RWPE2 (cell line): ENCODE measurements at regions not wholly inside any gene's neighbourhood (a gene's known extent, or its start where the extent isn't known, plus 50 kb on each side); places are given as distances from the start of the nearest gene placed in this dataset.

Experiments
- ATAC-seq: fragments of 200-7000 bp; cut with Tn5 transposase; 3 replicates; pipeline ENCODE4 v1.9.1; 2021; ENCODE audit warnings: low read depth
- DNase-seq: peaks from one replicate; pipeline ENCODE4 v3.0.0-alpha.2; 2020; ENCODE audit warnings: low spot score
- H3K27ac ChIP-seq: fragments of 450-650 bp; 2 replicates; pipeline ENCODE4 v1.5.1; 2017; ENCODE audit warnings: mild to moderate bottlenecking; ENCODE audit not compliant: poor library complexity, severe bottlenecking
- H3K27me3 ChIP-seq: fragments of 250-450 bp; sonication (Bioruptor Pico); 2 replicates; pipeline ENCODE4 v1.5.1; 2021; ENCODE audit warnings: mild to moderate bottlenecking, moderate library complexity; ENCODE audit not compliant: insufficient read depth, poor library complexity, severe bottlenecking
- H3K36me3 ChIP-seq: fragments of 250-450 bp; sonication (Bioruptor Pico); 2 replicates; pipeline ENCODE4 v1.5.1; 2020; ENCODE audit warnings: low read depth, mild to moderate bottlenecking, moderate library complexity
- H3K4me1 ChIP-seq: fragments of 250-450 bp; sonication (Bioruptor Pico); 2 replicates; pipeline ENCODE4 v1.5.1; 2021; ENCODE audit warnings: mild to moderate bottlenecking, moderate library complexity; ENCODE audit not compliant: insufficient read depth, poor library complexity, severe bottlenecking
- H3K4me3 ChIP-seq: fragments of 250-450 bp; sonication (Bioruptor Pico); 2 replicates; pipeline ENCODE4 v1.5.1; 2021; ENCODE audit warnings: mild to moderate bottlenecking, moderate library complexity; ENCODE audit not compliant: severe bottlenecking
- H3K9me3 ChIP-seq: fragments of 250-450 bp; sonication (Bioruptor Pico); 2 replicates; pipeline ENCODE4 v1.5.1; 2021; ENCODE audit warnings: mild to moderate bottlenecking, moderate library complexity; ENCODE audit not compliant: severe bottlenecking
- TF ChIP-seq, protein P1 (sequence below): fragments of 450-650 bp; IDR thresholded peaks from one replicate; pipeline ENCODE4 v1.5.1; 2017; ENCODE audit warnings: mild to moderate bottlenecking, moderate library complexity; ENCODE audit not compliant: poor library complexity, severe bottlenecking

GRCh38 chr15:39345176-39345575, 235.7 kb upstream of the THBS1 start:
- H3K9me3 ChIP-seq = peaks cover 8% of the 10 kb centered on the region
- H3K36me3 ChIP-seq = no peaks in the 10 kb centered on the region
- no peak overlapping the region for H3K4me3 ChIP-seq
- H3K27ac ChIP-seq = no peak overlapping the region
- DNase-seq (no peak), ATAC-seq (no peak)
- no peaks in the 10 kb centered on the region for H3K27me3 ChIP-seq
- TF ChIP-seq, protein P1, sequence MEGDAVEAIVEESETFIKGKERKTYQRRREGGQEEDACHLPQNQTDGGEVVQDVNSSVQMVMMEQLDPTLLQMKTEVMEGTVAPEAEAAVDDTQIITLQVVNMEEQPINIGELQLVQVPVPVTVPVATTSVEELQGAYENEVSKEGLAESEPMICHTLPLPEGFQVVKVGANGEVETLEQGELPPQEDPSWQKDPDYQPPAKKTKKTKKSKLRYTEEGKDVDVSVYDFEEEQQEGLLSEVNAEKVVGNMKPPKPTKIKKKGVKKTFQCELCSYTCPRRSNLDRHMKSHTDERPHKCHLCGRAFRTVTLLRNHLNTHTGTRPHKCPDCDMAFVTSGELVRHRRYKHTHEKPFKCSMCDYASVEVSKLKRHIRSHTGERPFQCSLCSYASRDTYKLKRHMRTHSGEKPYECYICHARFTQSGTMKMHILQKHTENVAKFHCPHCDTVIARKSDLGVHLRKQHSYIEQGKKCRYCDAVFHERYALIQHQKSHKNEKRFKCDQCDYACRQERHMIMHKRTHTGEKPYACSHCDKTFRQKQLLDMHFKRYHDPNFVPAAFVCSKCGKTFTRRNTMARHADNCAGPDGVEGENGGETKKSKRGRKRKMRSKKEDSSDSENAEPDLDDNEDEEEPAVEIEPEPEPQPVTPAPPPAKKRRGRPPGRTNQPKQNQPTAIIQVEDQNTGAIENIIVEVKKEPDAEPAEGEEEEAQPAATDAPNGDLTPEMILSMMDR = no peak
- H3K4me1 ChIP-seq = peaks cover 4% of the 10 kb centered on the region

- DNase-seq (no peak), ATAC-seq (no peak)
- TF ChIP-seq, protein P1 = no peak
- H3K4me3 ChIP-seq = no peak overlapping the region
- no peaks in the 10 kb centered on the region for H3K36me3 ChIP-seq
- no peaks in the 10 kb centered on the region for H3K27me3 ChIP-seq
- H3K27ac ChIP-seq = no peak overlapping the region
- H3K4me1 ChIP-seq = peaks cover 4% of the 10 kb centered on the region
- H3K9me3 ChIP-seq = peaks cover 8% of the 10 kb centered on the region
Observed at GRCh38 chr15:39347453-39347852, 233.4 kb upstream of the THBS1 start.

- no peaks in the 10 kb centered on the region for H3K27me3 ChIP-seq
- H3K27ac ChIP-seq = no peak overlapping the region
- peaks cover 4% of the 10 kb centered on the region for H3K4me1 ChIP-seq
- H3K9me3 ChIP-seq = no peaks in the 10 kb centered on the region
- H3K4me3 ChIP-seq = no peak overlapping the region
- TF ChIP-seq, protein P1 = no peak
- no peaks in the 10 kb centered on the region for H3K36me3 ChIP-seq
- DNase-seq (no peak), ATAC-seq (no peak)
Observed at GRCh38 chr15:39350785-39351184, 230.1 kb upstream of the THBS1 start.

DNA sequence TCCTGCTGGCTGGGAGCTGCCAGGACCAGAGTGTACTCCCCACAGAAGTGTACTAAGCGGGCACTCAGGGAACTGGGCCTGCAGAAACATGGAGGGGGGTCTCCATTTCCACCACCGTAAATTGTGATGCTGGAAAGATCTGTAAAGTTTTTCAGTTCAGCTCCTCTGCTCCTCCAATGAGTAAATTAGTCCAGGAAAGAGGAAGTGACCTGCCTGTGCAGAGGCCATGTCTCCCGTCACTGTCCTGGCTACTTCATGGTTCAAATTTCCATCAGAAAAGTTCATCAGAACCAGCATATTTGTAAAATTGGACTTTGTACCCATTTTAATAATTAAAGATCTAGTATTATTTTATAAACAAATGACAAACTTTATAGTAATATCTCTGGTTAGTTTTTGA, 226.7 kb upstream of the THBS1 start:
- peaks cover 19% of the 10 kb centered on the region for H3K4me1 ChIP-seq
- DNase-seq = no peak
- ATAC-seq = no peak

More for the DNA sequence above, 226.7 kb upstream of the THBS1 start:
- Histone ChIP-seq H3K27ac (no peak overlapping the region), H3K36me3 (no peaks in the 10 kb centered on the region), H3K27me3 (no peaks in the 10 kb centered on the region), H3K9me3 (no peaks in the 10 kb centered on the region), H3K4me3 (no peak overlapping the region)
- TF ChIP-seq, protein P1 = no peak
